B cell (primary cell): ENCODE measurements at regions not wholly inside any gene's neighbourhood (a gene's known extent, or its start where the extent isn't known, plus 50 kb on each side); places are given as distances from the start of the nearest gene placed in this dataset.
"Not testable (repeated sequence)": the region's sequence is repeated elsewhere in the genome, so short reads cannot be mapped to it uniquely, and the experiment has no call there.

Experiments
- ATAC-seq: fragments of 200-7000 bp; cut with Tn5 transposase; one replicate; pipeline ENCODE4 v1.10.0; 2021; ENCODE audit warnings: low read depth, mild to moderate bottlenecking, moderate number of reproducible peaks, moderate library complexity
- CTCF ChIA-PET: fragments of 350-600 bp; sonication (Branson Sonifier 250); formaldehyde crosslinking; loops from one replicate; lab custom pipeline; 2021; ENCODE audit warnings: antibody characterized with exemption, inconsistent platforms; lab: Charles Lee
- POLR2A ChIA-PET: fragments of 350-600 bp; sonication (Branson Sonifier 250); formaldehyde crosslinking; loops from one replicate; lab custom pipeline; 2021; ENCODE audit warnings: antibody characterized with exemption; lab: Charles Lee
- DNase-seq: peaks from one replicate; pipeline ENCODE4 v3.0.0; 2013
- H2AFZ ChIP-seq: 2 replicates; pipeline ENCODE4 v1.6.1; 2012; ENCODE audit warnings: mild to moderate bottlenecking, low read depth, low read length; ENCODE audit not compliant: insufficient read depth, poor library complexity, severe bottlenecking
- H3K27ac ChIP-seq, 2 donors: 1 replicate in 1 of 2; 2 replicates in 1 of 2; pipeline ENCODE4 v1.5.1; 2012 to 2013; ENCODE audit warnings: low read length in 2 of 2, mild to moderate bottlenecking in 2 of 2, moderate library complexity in 1 of 2
- H3K27me3 ChIP-seq, 4 experiments: fragments of 200-600 bp in 1 of 4; sonication (generic) in 1 of 4; replicated peaks in 1 of 4; 1 replicate in 2 of 4; 2 replicates in 2 of 4; pipeline versions ENCODE4 v1.6.1 to v1.7.0; 2013 to 2016; ENCODE audit warnings: low read length in 3 of 4, mild to moderate bottlenecking in 2 of 4, mixed read lengths in 1 of 4, moderate library complexity in 1 of 4; ENCODE audit not compliant: insufficient read depth in 4 of 4, control insufficient read depth in 3 of 4; ENCODE audit errors: control extremely low read depth in 1 of 4
- H3K36me3 ChIP-seq, 2 experiments: replicated peaks in 1 of 2; 1 replicate in 1 of 2; 2 replicates in 1 of 2; pipeline versions ENCODE4 v1.6.1 to v1.7.1; 2013; ENCODE audit warnings: low read length in 1 of 2; ENCODE audit not compliant: insufficient read depth in 2 of 2, control insufficient read depth in 1 of 2; ENCODE audit errors: control extremely low read depth in 1 of 2, extremely low read depth in 1 of 2
- H3K4me1 ChIP-seq, 2 donors: fragments of 200-600 bp in 1 of 2; sonication (generic) in 1 of 2; 1 replicate in 1 of 2; 2 replicates in 1 of 2; pipeline versions ENCODE4 v1.5.1 to v1.6.1; 2013 to 2017; ENCODE audit warnings: low read length in 2 of 2; ENCODE audit not compliant: control insufficient read depth in 2 of 2, insufficient read depth in 2 of 2
- H3K4me2 ChIP-seq: replicated peaks from 2 replicates; pipeline ENCODE3; 2012; ENCODE audit warnings: mild to moderate bottlenecking, low read depth, low read length; ENCODE audit not compliant: poor library complexity, severe bottlenecking
- H3K4me3 ChIP-seq, 5 experiments: fragments of 200-600 bp in 1 of 5; sonication (generic) in 1 of 5; 1 replicate in 3 of 5; 2 replicates in 2 of 5; pipeline versions ENCODE4 v1.5.1 to v1.7.0; 2011 to 2016; ENCODE audit warnings: low read length in 4 of 5, mild to moderate bottlenecking in 4 of 5, low read depth in 2 of 5, control low read depth in 1 of 5, moderate library complexity in 1 of 5; ENCODE audit not compliant: insufficient read depth in 1 of 5; ENCODE audit errors: control extremely low read depth in 1 of 5, extremely low read depth in 1 of 5
- H3K79me2 ChIP-seq: fragments of 200-600 bp; sonication (generic); one replicate; pipeline ENCODE4 v1.6.0; 2016; ENCODE audit warnings: low read length; ENCODE audit not compliant: control insufficient read depth, insufficient read depth
- H3K9ac ChIP-seq: fragments of 200-600 bp; sonication (generic); 2 replicates; pipeline ENCODE4 v1.6.1; 2017; ENCODE audit warnings: mild to moderate bottlenecking, low read length, moderate library complexity
- H3K9me3 ChIP-seq, 3 donors: one replicate each; pipeline versions ENCODE4 v1.6.1 to v1.7.1; 2013; ENCODE audit warnings: low read length in 2 of 3; ENCODE audit not compliant: control insufficient read depth in 2 of 3, insufficient read depth in 1 of 3; ENCODE audit errors: control extremely low read depth in 1 of 3
- H4K20me1 ChIP-seq: 2 replicates; pipeline ENCODE4 v1.6.0; 2012; ENCODE audit warnings: mild to moderate bottlenecking, low read length; ENCODE audit not compliant: insufficient read depth, control insufficient read depth, poor library complexity, severe bottlenecking
- H3K27ac Mint-ChIP-seq: one replicate; pipeline ENCODE4 v1.8.0; 2021; ENCODE audit warnings: mixed read lengths
- H3K27me3 Mint-ChIP-seq: one replicate; pipeline ENCODE4 v1.8.0; 2021; ENCODE audit warnings: mixed read lengths
- H3K4me1 Mint-ChIP-seq: one replicate; pipeline ENCODE4 v1.8.0; 2021; ENCODE audit warnings: mixed read lengths
- H3K4me3 Mint-ChIP-seq: one replicate; pipeline ENCODE4 v1.8.0; 2021; ENCODE audit warnings: mixed read lengths
- H3K9me3 Mint-ChIP-seq: one replicate; pipeline ENCODE4 v1.8.0; 2022; ENCODE audit warnings: mixed read lengths; ENCODE audit not compliant: insufficient read depth
- EZH2 ChIP-seq: IDR thresholded peaks from 2 replicates; pipeline ENCODE4 v1.6.1; 2012; ENCODE audit warnings: borderline replicate concordance, low read depth, mild to moderate bottlenecking, moderate library complexity, low read length; ENCODE audit not compliant: insufficient read depth, poor library complexity, severe bottlenecking
- WGBS: methylation state at CpG from one replicate; pipeline ENCODE4 v1.1.5; 2013; ENCODE audit warnings: missing lambda C conversion rate; ENCODE audit not compliant: insufficient coverage; 5-methylcytosine and 5-hydroxymethylcytosine counted together
- intact Hi-C: fragments of 100-400 bp; cut with micrococcal nuclease; formaldehyde crosslinking; loops from one replicate; pipeline ENCODE4 v1.10.0; 2022
- TF ChIP-seq, protein P1 (sequence below): fragments of 200-600 bp; IDR thresholded peaks from one replicate; pipeline ENCODE4 v1.8.0; 2022; ENCODE audit warnings: antibody characterized with exemption, mild to moderate bottlenecking

DNA sequence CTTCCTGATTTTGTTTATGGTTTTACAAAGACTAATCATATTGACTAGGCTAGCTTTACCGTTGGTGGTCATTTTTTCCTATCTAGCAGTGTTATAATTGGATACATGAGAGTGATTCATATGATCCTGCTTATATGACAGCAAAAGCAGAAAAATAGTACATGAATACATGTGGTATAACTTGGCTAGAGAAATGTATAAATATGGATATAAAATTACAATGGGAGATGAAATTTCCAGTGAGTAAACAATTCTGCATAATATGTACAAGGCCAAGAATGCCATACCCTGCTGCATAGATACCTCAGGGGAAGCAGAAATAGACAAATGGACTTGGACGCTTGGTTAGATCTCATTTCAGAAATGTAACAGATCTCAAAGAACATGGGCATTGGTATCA, 103.1 kb downstream of the DTWD1 start:
- H3K4me3 Mint-ChIP-seq = no peak overlapping the region
- no peaks in the 10 kb centered on the region for H3K79me2 ChIP-seq
- H3K9me3 ChIP-seq = peaks cover 1 to 6% (median 4%) of the 10 kb centered on the region in 3 donors
- no peaks in the 10 kb centered on the region for H3K4me1 ChIP-seq
- no CpG with 5 or more reads among the region's 2 CpGs for WGBS
- no peak overlapping the region for H3K9ac ChIP-seq
- no peak overlapping the region for H3K27ac ChIP-seq
- no peak for TF ChIP-seq EZH2
- TF ChIP-seq, protein P1, sequence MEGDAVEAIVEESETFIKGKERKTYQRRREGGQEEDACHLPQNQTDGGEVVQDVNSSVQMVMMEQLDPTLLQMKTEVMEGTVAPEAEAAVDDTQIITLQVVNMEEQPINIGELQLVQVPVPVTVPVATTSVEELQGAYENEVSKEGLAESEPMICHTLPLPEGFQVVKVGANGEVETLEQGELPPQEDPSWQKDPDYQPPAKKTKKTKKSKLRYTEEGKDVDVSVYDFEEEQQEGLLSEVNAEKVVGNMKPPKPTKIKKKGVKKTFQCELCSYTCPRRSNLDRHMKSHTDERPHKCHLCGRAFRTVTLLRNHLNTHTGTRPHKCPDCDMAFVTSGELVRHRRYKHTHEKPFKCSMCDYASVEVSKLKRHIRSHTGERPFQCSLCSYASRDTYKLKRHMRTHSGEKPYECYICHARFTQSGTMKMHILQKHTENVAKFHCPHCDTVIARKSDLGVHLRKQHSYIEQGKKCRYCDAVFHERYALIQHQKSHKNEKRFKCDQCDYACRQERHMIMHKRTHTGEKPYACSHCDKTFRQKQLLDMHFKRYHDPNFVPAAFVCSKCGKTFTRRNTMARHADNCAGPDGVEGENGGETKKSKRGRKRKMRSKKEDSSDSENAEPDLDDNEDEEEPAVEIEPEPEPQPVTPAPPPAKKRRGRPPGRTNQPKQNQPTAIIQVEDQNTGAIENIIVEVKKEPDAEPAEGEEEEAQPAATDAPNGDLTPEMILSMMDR = no peak
- intact Hi-C loops = no loop called here
- no peak overlapping the region for H3K27ac Mint-ChIP-seq
- peaks cover 4% of the 10 kb centered on the region for H3K27me3 Mint-ChIP-seq
- no peaks in the 10 kb centered on the region for H4K20me1 ChIP-seq
- CTCF ChIA-PET = no interaction called here
- H3K36me3 ChIP-seq = no peaks in the 10 kb centered on the region
- no peak overlapping the region for H2AFZ ChIP-seq
- ATAC-seq (no peak), DNase-seq (no peak)
- H3K4me2 ChIP-seq = no peak overlapping the region
- no peaks in the 10 kb centered on the region for H3K4me1 Mint-ChIP-seq
- POLR2A ChIA-PET = no interaction called here
- peaks cover 13% of the 10 kb centered on the region for H3K9me3 Mint-ChIP-seq
- H3K27me3 ChIP-seq = no peaks in the 10 kb centered on the region
- H3K4me3 ChIP-seq = no peak overlapping the region

DNA sequence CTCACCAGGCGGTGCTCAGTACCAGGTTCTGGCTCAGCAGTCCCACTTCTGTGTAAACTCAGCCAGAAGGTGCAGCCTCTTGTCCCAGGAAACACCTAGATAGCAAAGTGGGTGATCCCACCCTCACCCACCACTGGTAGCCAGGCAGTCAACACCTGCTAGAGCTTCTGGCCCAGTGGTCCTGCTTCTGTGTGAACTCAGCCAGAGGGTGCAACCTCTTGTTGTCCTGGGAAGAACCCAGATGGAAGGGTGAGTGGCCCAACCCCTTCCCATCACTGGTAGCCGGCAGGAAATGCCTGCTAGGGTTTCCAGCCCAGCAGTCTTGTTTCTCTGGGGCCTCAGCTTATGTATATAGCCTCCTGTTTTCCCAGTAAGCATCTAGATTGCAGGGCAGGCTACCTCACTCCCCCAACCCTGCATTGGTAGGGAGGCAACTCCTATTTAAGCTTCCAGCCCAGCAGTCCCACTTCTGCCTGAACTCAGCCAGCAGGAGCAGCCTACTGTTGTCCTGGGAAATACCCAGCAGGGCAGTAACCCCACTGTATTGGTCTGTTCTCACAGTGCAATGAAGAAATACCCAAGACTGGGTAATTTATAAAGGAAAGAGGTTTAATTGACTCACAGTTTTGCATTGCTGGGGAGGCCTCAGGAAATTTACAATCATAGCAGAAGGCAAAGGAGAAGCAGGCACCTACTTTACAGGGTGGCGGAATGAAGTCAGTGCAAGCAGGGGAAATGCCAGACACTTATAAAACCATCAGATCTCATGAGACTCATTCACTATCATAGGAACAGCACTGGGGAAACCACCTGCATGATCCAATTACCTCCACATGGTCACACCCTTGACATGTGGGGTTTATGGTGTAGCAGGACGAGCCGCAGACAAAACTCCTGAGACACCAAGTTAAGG, 110.6 kb downstream of the DTWD1 start:
- no peaks in the 10 kb centered on the region for H3K9me3 ChIP-seq
- WGBS = 96% methylated on average over 5 of the region's 5 CpGs
- POLR2A ChIA-PET = no interaction called here
- H3K4me1 ChIP-seq = no peaks in the 10 kb centered on the region
- CTCF ChIA-PET = no interaction called here
- H3K27me3 Mint-ChIP-seq = no peaks in the 10 kb centered on the region
- H3K79me2 ChIP-seq = no peaks in the 10 kb centered on the region
- no peak for DNase-seq
- no peaks in the 10 kb centered on the region for H3K4me1 Mint-ChIP-seq
- TF ChIP-seq, protein P1 = no peak
- TF ChIP-seq EZH2 = no peak
- H3K4me3 Mint-ChIP-seq = no peak overlapping the region
- H3K36me3 ChIP-seq = no peaks in the 10 kb centered on the region
- no peak overlapping the region for H3K9ac ChIP-seq
- no peaks in the 10 kb centered on the region for H3K27me3 ChIP-seq
- H3K27ac ChIP-seq = no peak overlapping the region
- no peak overlapping the region for H2AFZ ChIP-seq
- no peak for ATAC-seq
- H3K27ac Mint-ChIP-seq = no peak overlapping the region
- no peak overlapping the region for H3K4me2 ChIP-seq
- H3K4me3 ChIP-seq = no peak overlapping the region
- H3K9me3 Mint-ChIP-seq = peaks cover 4% of the 10 kb centered on the region
- no peaks in the 10 kb centered on the region for H4K20me1 ChIP-seq
- intact Hi-C loops = no loop called here

DNA sequence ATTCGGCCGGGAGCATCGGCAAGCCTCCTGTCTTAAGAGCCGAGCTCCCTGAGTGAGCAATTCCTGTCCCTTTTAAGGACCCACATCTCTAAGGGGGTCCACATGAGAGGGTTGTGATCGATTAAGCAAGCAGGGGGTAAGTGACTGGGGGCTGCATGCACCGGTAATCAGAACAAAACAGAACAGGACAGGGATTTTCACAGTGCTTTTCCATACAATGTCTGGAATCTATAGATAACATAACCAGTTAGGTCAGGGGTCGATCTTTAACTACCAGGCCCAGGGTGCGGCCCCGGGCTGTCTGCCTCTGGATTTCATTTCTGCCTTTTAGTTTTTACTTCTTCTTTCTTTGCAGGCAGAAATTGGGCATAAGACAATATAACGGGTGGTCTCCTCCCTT, 111.3 kb downstream of the DTWD1 start:
- not testable (repeated sequence) for H3K27ac Mint-ChIP-seq, H3K36me3 ChIP-seq, ATAC-seq

More for the DNA sequence above, 111.3 kb downstream of the DTWD1 start:
- H2AFZ ChIP-seq, CTCF ChIA-PET, H3K4me3 Mint-ChIP-seq, H3K27ac ChIP-seq, POLR2A ChIA-PET, H4K20me1 ChIP-seq, H3K9ac ChIP-seq, H3K9me3 ChIP-seq, H3K9me3 Mint-ChIP-seq, H3K79me2 ChIP-seq, H3K4me3 ChIP-seq, H3K4me1 Mint-ChIP-seq, H3K4me2 ChIP-seq, H3K27me3 ChIP-seq, H3K27me3 Mint-ChIP-seq, intact Hi-C loops, DNase-seq, H3K4me1 ChIP-seq: not testable (repeated sequence)
- 86% methylated on average over 5 of the region's 10 CpGs for WGBS
